Fibroblast of villous mesenchyme (primary cell): ENCODE measurements at regions not wholly inside any gene's neighbourhood (a gene's known extent, or its start where the extent isn't known, plus 50 kb on each side); places are given as distances from the start of the nearest gene placed in this dataset.

ENCODE experiments used
- DNase-seq: peaks from one replicate; pipeline ENCODE4 v3.0.0-alpha.2; 2010; ENCODE audit warnings: low read depth
- H3K4me3 ChIP-seq: 2 replicates; pipeline ENCODE4 v1.5.1; 2011; ENCODE audit warnings: low read depth, mild to moderate bottlenecking, low read length
- TF ChIP-seq, protein P1 (sequence below): IDR thresholded peaks from 2 replicates; pipeline ENCODE4 v1.5.1; 2012; ENCODE audit warnings: low read depth, mild to moderate bottlenecking, low read length; ENCODE audit not compliant: insufficient read depth

DNA sequence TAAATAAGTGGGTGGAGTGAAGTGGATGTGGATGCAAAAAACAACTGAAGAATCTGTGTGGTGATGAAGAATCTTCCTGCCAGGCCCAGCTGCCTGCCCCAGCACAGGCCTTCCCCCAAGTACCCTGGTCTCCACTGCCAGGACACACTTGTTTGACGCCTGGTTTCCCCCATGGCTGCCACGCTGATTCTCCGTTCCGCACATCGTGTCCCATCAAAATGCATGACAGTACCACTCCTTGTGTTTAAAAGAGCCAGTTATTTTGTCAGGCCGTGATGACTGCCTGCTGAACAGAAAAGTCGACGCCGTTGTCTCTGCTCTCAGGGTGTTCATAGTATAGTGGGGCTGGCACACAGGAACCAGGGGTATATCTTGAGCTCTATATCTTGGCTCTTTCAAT lies 50.3 kb upstream of the KYNU start:
- TF ChIP-seq, protein P1, sequence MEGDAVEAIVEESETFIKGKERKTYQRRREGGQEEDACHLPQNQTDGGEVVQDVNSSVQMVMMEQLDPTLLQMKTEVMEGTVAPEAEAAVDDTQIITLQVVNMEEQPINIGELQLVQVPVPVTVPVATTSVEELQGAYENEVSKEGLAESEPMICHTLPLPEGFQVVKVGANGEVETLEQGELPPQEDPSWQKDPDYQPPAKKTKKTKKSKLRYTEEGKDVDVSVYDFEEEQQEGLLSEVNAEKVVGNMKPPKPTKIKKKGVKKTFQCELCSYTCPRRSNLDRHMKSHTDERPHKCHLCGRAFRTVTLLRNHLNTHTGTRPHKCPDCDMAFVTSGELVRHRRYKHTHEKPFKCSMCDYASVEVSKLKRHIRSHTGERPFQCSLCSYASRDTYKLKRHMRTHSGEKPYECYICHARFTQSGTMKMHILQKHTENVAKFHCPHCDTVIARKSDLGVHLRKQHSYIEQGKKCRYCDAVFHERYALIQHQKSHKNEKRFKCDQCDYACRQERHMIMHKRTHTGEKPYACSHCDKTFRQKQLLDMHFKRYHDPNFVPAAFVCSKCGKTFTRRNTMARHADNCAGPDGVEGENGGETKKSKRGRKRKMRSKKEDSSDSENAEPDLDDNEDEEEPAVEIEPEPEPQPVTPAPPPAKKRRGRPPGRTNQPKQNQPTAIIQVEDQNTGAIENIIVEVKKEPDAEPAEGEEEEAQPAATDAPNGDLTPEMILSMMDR, result no peak
- no peak overlapping the region for H3K4me3 ChIP-seq
- no peak for DNase-seq

DNA sequence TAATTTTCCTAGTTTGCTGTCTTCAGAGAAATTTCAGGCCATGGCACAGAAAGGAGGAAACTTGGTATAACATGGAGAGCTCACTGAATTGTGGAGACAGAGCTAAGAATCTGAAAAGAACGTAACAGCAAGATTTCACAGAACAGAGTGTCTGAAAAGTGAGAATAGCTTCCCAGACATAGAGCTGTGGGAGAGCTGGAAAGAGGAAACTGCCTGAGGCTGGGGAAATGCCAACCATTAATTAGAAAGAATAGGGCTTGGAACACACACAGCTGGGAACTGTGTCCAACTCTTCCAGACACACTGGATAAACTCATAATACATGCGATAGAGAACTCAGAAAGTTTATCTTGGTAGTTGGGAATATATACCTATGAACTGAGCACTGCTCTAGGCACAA lies 51.6 kb upstream of the KYNU start:
- H3K4me3 ChIP-seq, result no peak overlapping the region
- TF ChIP-seq, protein P1, result no peak
- DNase-seq, result peak; percentile 17

DNA sequence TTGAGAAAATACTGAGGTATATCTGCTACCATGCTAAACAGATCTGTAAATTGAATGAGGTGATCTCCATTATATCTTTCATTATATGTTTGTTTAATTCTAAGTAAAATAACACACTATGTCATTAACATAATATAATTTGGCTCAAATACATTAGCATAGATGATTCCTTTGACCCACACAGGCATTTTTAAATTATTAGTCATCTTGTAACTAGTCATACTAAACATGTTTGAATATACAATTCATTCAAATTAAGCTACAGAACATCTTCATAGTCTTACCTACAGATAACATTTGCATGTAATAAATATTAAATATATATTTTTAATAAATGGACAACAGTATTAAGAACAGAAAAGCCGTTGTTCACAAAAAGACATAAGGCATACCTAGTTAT lies 52.7 kb upstream of the KYNU start:
- no peak for DNase-seq
- H3K4me3 ChIP-seq, result no peak overlapping the region
- TF ChIP-seq, protein P1, result no peak

DNA sequence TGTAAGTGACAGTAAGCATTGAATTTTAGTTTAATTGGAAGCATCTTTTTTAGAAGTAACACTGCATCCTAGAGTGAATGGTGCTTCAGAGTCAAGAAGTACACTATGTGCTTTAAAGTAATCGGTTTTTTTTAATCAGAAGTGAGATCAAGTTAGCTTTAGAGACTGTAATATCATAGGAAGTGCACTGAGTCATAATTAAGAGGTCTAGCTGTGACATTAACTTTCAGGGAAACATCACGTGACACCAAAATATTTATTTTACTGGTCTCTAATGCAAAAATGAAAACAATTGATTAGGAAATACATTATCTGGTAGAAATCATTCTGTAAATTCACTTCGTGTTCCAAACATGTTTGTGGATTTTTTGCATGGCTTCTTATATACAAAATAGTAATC lies 55.3 kb upstream of the KYNU start:
- peak; percentile 47 for DNase-seq
- no peak overlapping the region for H3K4me3 ChIP-seq
- TF ChIP-seq, protein P1, result no peak

DNA sequence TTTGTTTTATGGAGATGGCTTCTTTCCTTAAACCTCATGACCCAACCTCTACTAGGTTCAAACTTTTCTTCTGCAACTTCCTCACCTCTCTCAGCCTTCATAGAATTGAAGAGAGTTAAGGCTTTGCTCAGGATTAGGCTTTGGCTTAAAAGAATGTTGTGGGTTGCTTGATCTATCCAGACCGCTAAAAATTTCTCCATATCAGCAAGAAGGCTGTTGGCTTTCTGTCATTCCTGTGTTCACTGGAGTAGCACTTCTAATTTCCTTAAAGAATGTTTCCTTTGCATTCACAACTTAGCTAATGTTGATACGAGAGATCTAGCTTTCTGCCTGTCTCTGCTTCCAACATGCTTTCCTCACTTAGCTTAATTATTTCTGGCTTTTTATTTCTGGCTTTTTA lies 58.1 kb upstream of the KYNU start:
- no peak for DNase-seq
- TF ChIP-seq, protein P1, result no peak
- no peak overlapping the region for H3K4me3 ChIP-seq

DNA sequence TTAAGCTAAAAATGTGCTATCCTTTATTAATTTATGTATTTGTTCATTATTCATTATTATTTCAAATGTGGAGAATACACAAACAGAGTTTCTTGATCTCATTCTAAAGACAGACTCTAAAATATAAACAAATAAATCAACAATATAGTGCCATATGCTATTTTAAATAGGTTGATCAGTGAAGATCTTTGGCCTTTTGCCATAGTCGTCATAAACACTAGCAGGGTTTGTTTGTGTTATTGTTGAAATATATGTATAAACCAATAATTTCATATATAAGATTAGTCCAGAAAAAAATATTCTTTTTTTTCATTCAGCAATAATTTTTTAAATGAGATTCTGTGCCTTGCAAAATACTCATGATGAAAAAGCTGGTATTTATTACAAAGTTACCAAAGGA lies 62.1 kb upstream of the KYNU start:
- TF ChIP-seq, protein P1, result no peak

More for the DNA sequence above, 62.1 kb upstream of the KYNU start:
- DNase-seq, result no peak
- H3K4me3 ChIP-seq, result no peak overlapping the region
